Liver (tissue), 3 donors: ENCODE measurements at regions not wholly inside any gene's neighbourhood (a gene's known extent, or its start where the extent isn't known, plus 50 kb on each side); places are given as distances from the start of the nearest gene placed in this dataset.

Experiments
- CTCF ChIP-seq: fragments of 150-350 bp; IDR thresholded peaks from 2 replicates; pipeline ENCODE4 v1.5.1; 2017; ENCODE audit warnings: improper control_type of control experiment, low read depth, low read length; ENCODE audit not compliant: missing input control
- FOXA1 ChIP-seq: IDR thresholded peaks from 2 replicates; pipeline ENCODE4 v1.6.1; 2016; ENCODE audit warnings: antibody characterized with exemption
- RXRA ChIP-seq, 2 donors: IDR thresholded peaks; 2 replicates each; pipeline ENCODE4 v1.6.1; 2017 to 2018; ENCODE audit warnings: antibody characterized with exemption in 2 of 2, mild to moderate bottlenecking in 1 of 2
- donor health status: healthy.
- donor health status: healthy.

- TF ChIP-seq RXRA (IDR thresholded peaks at IDR 0.05) = no peak
- TF ChIP-seq CTCF = no peak
- no peak for TF ChIP-seq FOXA1
Measured at GRCh38 chr13:53463106-53463505, 434.5 kb downstream of the OLFM4 start.
